ENCODE measurements at regions not wholly inside any gene's neighbourhood (a gene's known extent, or its start where the extent isn't known, plus 50 kb on each side); places are given as distances from the start of the nearest gene placed in this dataset.
"Not testable (repeated sequence)": the region's sequence is repeated elsewhere in the genome, so short reads cannot be mapped to it uniquely, and the experiment has no call there.

DNA sequence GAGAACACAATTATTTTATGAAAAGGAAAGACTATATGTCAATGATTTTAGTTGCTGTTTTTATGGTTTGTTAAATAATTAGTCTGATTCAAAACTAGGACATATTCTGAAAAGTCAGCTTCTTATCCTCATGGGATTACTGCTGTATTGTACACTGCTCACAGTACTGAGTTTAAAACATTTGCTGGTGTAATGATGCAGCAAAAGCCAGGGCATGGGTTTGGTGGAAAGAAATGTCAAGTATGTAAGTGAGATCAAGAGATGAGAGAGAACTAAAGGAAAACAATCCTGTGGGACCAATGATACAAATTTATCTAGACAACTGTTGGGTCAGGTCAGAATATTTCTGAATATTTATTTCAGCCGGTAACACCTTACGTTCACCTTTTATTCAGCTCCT is 210.1 kb upstream of the ARHGEF26 start:
- no peak for DNase-seq (ENCODE audit: low spot score)

DNA sequence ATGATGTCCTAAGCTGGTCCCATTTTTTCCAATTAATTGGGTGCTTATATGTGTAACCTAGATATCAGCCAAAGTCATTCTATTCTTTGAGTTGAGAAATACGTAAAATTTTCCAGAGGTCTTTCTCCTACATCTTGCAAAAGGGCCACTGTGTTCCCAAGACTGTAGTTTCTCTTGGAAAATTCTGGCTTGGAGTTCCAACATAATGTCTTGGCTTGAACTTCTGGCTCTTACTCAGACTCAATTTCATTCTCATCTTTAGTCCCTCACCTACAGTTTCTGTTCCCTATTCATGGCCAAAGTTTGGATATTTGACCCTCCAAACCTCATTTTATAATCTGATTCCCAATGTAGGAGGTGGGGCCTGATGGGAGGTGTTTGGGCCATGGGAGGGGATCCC is 201.4 kb upstream of the ARHGEF26 start:
- no peak for DNase-seq (ENCODE audit: low spot score)

DNA sequence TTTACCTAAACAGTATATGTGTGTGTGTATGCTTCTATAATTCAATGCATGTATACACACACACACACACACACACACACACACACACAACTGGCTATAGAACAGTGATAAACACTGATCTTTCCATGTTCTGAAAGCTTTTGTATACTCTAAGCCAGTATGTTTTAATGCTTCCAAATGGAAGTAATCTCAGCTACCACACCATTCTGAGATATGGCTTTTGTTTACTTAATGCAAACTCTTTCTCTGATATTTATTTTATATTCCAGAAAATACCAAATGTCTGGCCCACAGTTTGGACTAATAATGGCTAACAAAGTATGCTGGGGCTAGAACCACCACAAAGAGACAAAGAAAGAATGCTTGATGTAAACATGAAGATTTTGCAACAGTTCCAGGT is 199.4 kb upstream of the ARHGEF26 start:
- no peak for DNase-seq (ENCODE audit: low spot score)

DNA sequence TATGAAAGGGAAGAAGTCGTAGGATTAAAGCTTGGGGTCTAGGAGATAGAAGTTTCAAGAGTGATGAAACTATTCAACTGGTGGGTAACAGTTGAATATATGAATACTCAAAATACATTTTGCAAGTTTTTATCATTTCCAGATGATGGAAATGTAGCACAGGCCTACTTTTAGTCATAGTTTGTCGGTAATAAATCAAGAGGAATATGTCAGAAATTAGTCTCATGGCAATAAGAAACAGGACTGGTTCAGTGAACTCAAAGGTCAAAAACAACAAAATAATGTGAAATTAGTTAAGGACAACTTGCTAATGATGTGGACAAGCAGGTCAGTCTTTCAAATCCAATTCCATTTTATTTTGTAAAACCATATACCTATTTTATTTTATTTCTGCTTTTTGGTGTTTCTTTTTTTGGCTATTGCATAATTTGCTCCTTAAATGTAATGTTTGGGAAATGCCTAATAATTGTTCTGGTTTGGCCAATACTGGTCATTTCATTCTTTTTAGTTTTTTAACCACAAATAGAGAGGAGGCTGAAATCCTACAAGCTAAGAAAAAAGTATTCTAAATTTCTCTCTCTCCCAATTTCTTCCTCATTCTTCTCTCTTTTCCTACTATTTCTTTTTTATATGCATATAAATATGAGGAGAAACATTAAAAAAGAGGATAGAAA is 195.2 kb upstream of the ARHGEF26 start:
- DNase-seq (ENCODE audit: low spot score) = no peak

DNA sequence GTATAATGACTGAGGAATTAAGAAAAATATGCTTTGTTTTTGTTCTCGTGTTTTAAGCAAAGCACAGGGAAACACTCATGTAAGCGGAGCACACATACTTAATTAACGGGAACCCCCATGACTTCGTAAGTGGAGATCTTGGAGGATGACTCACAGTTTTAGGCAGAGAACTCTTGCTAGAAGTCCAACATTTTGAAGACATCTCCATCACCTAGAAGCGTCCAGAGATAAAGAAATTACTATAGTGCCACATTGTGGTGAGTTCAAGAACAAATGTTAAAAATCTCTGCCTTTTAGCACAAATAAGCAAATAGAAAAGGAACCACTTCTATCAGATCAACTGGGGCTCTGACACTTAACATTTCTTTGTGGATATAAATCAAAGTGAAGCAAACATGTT is 194.1 kb upstream of the ARHGEF26 start:
- peak; percentile 60 for DNase-seq (ENCODE audit: low spot score)

DNA sequence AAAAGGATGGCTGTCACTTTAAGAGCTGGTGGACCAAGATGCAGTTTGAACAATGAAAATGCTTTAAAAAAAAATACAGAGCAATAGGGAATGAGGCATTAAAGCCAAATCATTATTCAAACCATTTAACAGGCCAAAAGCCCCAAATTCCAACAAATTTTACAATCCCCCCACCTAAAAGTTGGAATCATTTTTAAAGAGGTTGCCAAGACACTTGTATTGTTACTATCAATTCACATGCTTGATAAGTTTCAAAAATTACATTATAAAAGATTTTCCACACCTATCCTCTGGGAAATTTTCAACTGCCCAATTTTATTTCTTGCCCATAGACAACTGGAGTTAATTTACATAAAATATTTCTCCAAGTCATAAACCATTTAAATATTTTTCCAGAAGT is 192.3 kb upstream of the ARHGEF26 start:
- no peak for DNase-seq (ENCODE audit: low spot score)

DNA sequence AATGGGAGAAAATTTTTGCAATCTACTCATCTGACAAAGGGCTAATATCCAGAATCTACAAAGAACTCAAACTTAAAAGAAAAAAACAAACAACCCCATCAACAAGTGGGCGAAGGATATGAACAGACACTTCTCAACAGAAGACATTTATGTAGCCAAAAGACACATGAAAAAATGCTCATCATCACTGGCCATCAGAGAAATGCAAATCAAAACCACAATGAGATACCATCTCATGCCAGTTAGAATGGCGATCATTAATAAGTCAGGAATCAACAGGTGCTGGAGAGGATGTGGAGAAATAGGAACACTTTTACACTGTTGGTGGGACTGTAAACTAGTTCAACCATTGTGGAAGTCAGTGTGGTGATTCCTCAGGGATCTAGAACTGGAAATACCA is 187.7 kb upstream of the ARHGEF26 start:
- DNase-seq (ENCODE audit: low spot score) = not testable (repeated sequence)

DNA sequence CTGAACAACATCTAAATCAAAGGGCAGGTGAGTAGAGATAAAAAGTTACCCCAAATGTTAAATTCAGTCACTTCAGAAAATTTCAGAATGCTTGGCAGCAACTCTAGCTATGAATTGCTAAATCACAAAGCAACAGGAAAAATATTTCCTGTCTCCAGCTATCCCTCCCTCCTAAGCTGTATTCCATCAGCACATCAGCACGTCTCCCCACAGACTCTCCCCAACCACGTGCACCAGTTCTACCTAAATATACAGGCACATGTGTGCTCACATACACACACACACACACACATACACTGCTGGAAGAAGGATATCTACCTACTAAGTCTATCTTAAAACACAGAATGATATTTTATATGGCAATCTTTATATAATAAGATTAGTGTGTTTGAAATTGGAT is 177.1 kb upstream of the ARHGEF26 start:
- DNase-seq (ENCODE audit: low spot score) = no peak

DNA sequence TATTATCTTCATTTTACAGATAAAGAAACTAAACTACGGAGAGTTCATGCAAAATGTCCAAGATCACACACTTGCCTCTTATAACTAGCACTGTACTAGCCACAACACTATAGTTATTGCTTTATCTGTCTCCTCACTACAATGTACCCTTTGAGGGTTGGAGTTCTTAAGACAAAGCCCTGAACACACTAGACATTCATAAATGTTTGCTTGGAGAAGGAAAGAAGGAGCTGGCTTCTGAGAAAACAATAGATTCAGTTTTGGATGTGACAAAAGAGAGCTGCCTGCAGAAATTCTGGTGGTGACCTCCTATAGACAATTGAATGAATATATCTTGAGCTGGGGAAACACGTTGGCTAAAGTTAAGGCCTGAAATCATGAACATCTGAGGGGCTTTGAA is 169.9 kb upstream of the ARHGEF26 start:
- DNase-seq (ENCODE audit: low spot score) = no peak

DNA sequence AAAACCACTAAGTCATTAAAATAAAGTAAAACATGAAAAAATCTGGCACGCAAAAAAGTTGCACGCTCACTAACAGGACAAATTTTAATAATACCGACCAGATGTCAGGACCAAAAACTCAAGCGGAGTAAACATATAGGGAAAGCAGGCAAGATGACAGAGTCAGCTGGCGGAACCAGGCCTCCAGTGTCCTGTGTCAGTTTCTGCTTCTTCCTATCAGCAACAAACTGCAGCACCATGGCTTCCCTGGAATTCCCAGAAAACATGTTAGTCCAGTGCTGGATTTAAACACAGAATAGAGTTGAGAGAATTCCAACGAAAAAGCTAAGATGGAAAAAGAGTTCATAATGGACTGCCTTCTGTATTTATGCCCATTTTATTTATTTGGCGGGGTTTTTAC is 169.1 kb upstream of the ARHGEF26 start:
- no peak for DNase-seq (ENCODE audit: low spot score)

DNA sequence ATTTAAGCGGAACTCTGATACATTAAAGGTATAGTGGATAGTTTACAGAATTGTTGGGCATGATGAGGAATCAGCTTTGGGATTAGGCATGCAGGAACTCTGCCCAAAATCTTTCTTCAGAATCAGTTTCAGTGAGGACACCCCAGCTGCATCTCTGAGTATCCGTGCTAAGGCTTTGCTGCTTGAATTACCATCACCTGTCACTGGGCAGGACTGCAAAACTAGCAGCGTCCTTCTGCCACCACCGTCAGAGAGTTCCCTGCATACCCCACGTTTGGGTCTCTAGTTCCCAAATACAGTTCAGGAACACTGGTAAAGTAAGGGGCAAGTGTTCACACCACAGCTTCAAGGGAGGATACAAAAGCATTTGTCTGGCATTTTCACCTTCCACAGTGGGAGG is 164.6 kb upstream of the ARHGEF26 start:
- no peak for DNase-seq (ENCODE audit: low spot score)

DNA sequence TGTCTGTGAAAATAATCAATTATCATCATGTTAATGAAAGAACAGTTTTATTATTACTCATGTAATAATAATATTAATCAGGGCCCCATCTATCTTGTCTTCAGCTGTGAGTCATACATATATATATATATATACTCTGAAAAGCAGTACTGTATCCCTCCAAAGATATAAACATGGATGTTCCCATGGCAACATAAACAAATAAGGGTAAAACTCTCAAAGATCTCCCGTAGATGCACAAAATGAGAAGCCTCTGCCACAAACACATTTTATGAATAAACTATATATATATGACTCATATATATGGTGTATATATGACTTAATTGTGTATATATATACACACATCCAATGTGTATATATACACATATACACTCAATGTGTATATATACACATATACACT is 163.8 kb upstream of the ARHGEF26 start:
- no peak for DNase-seq (ENCODE audit: low spot score)

DNA sequence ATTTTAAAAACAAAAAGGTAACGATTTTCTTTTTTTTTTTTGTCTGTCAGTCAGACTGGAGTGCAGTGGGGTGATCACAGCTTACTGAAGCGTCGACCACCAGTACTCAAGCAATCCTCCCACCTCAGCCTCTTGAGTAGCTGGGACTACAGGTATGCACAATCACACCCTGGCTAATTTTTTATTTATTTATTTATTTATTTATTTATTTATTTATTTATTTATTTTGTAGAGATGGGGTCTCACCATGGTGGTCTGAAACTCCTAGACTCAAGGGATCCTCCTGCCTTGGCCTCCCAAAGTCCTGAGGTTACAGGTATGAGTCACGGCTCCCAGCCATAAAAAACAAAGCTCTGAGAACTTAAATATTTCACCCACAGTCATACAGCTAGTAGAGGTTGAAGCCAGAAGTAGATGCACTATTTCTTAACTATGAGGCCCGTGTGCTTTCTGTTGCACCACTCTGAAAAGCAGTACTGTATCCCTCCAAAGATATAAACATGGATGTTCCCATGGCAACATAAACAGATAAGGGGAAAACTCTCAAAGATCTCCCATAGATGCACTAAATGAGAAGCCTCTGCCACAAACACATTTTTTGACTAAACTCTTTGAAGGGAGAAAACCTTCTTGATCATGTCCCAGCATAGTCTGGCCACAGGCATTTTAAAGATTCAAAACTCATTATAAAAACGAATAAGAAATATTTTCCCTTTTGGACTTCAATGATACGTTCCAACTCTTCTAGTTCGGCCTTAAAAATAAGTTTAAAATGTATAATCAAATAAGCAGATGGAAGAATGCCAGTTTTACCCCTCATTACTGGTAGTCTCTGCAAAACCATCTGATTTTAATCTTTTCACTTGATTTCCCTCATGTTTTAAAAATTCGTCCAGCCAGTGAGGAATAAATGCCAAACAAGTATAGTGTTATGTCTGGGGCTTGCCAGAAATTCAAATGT is 162.3 kb upstream of the ARHGEF26 start:
- DNase-seq (ENCODE audit: low spot score) = no peak

DNA sequence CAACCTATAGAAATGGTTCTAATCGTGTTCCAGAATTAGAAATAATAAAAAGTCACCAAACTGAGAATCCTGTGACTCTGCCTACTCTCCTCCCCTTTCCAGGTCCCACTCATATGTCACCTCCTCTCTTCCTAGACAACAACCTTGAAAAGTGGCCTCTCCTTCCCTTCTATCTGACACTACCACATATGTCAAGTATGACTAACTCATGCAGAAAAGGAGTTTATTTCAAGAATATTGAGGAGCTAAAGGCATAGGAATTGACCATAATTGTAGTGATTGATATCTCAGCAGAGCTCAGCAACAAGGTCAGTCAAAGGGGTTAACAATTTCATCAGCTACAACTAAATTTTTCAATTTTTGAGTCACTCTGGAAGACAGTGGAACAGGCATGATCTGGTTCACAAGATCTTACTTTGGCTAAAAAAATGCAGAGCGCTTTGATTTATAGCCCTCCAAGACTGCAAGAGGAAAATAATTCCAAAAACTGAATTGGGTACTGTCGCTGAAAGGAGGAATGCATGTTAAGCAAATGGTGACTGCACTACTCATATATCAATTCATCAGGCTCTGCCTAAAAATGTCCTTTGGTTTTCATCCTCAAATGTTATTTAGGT is 160.6 kb upstream of the ARHGEF26 start:
- DNase-seq (ENCODE audit: low spot score) = no peak

DNA sequence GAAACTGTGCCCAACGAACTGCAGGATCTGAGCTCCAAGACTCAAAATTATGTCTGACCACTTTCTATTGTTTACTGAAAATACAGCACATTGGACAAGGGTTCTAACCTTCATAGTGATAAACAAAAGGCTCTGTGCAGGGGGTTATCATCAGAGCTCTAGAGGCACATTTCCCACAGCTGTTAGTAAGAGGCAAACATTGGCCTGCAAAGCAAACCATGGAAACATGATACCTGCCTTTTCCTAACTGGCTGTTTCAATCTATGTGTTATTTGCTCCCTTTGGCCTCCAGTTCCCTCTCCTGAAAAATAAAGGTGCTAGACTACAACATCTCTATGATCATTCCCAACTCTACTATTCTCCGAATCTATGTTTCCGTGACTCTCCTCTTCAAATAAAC is 159.7 kb upstream of the ARHGEF26 start:
- DNase-seq (ENCODE audit: low spot score) = no peak

DNA sequence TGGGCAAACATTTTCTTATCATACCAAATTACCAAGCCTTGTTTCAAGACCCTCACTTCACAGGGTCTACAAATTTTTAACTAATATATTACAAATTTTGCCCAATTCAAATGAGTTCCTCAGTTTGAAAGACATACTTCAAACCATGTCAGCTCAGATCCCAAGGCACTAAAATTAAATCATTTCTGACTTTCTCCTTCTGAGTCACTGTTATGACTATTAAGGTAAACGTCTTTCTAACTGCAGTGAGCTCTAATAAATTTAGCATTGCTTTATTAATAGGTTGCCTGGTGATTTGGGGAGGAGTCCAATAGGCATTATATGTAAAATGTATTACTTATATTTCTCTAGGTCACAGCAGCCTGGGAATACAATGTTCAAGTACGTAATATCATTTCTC is 158.2 kb upstream of the ARHGEF26 start:
- no peak for DNase-seq (ENCODE audit: low spot score)

DNA sequence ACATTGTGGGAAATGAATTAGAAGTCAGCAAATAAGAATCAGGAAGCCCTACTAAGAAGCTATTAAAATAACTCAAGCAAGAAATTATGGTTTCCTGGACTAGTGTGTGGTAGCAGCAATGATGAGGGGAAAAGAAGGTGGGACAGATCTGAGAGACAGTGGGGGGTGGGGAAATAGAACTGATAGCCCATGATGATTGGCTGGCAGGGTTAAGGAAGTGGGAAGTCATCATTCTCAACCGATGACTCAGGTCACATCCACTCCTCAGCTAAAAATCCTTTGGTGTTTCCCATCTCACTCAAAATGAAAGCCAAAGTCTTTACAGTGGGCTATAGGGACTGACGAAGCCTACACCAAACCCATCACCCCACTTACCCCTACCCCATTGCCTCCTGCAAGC is 153.9 kb upstream of the ARHGEF26 start:
- no peak for DNase-seq (ENCODE audit: low spot score)

DNA sequence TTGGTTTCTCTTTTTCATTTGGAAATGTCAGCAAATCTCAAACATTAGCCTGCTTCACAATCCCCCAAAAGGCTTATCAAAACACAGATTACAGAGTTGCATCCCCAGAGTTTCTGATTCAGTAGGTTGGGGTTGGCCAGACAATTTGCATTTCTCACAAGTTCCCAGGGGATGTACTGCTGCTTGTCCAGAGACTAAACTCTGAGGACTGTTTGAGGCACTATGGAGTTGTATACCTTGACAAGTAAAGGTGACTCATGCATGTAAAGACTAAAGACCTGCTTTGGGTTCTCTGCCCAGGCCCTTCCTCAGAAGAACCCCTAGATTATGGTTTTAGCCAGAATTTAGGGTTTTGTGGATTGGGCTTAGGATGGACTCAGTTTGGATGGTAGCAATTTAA is 151.1 kb upstream of the ARHGEF26 start:
- no peak for DNase-seq (ENCODE audit: low spot score)

DNA sequence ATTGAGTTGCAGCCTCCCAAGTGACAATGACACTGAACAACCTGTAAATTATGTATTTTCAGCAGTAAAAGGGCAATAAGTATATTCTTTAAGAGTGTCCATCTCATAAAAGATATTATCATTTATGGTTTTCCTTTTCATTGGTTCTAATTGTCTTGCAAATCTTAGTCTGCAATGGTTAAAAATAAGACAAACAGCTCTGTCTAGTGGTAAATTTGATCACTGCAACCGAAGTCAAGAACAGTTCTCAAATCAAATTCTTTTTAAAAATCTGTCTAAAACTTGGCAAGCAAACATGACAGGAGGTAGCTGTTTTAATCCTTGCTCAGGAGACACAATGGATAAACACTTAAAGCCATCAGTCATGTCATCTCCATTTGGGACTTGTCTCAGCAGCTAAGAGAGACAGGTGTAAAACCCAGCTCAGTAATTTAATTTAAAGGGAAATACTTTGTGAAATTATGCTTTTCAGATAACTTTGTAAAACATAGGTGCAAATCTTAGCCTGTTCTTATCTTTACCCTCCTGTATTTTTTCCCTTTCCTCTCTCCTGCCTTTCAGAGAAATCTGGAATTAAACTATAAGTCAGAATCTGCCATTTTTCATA is 150.3 kb upstream of the ARHGEF26 start:
- peak; percentile 26 for DNase-seq (ENCODE audit: low spot score)

DNA sequence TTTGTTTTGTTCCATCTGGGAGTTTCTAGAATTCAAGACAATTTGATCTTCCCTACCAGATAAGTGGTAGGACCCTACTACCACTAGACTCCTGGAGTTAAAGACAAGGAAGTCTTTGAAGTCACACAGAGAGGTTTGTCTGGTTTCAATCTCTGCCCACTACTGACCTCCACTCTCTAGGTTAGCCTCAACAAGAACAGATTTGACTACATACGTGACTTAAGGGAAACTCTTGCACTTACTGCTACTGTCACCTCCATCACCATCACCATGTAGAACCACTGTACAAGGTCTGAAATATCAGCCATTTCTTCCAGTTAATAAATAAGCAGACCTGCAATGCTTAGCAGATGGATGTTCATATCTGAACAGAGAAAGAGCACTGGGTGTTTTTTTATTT is 148.3 kb upstream of the ARHGEF26 start:
- DNase-seq (ENCODE audit: low spot score) = no peak

DNA sequence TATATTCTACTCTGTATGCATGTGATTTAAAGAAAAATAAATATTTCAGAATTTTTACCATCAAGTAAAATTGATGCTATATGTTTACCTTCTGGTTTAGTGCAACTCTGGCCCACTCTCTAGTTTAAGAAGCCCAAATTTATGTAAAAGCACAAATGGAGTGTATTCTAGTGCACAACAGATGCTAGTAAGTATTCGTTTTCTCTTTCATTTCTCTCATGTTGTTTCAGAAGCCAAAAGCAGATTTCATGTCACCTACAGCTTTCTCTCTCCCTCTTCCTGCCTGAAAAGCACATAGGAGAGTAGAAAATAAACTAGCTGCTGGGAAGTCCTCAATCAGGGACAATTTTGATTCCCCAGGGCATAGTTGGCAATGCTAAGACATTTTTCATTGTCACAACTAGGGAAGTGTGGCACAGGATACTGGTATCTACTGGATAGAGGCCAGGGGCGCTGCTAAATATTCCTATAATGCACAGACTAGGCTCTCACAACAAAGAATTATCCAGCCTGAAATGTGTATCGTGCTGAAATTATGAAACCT is 147.4 kb upstream of the ARHGEF26 start:
- DNase-seq (ENCODE audit: low spot score) = no peak

DNA sequence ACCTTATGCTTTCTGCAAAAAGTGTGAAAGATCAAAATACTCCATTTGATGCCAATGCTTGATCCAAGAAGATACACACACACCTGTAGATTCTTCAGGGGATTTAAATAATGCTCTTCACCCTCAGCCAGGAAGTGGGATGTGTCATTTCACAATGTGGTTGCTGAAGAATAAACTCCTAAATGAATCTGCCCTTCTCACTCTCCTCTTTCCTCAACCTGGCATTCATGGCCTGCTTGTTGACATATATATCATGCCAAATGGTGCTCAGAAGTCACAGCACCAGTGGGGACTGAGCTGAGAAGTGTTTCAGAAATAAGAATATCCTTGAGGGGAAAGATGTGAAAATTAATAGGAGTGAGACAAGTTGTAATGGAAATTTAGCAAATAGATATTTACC is 146.6 kb upstream of the ARHGEF26 start:
- DNase-seq (ENCODE audit: low spot score) = no peak
